MM.1S (cell line): ENCODE measurements at regions not wholly inside any gene's neighbourhood (a gene's known extent, or its start where the extent isn't known, plus 50 kb on each side); places are given as distances from the start of the nearest gene placed in this dataset.

Source experiments
- EZH2 ChIP-seq: fragments of 300-600 bp; sonication (generic); optimal IDR thresholded peaks from 2 replicates; pipeline ENCODE3; 2017; ENCODE audit warnings: low read depth, mild to moderate bottlenecking, antibody characterized with exemption, low read length, mixed read lengths
- EZH2phosphoT487 ChIP-seq: fragments of 300-600 bp; sonication (generic); IDR thresholded peaks from 2 replicates; pipeline ENCODE4 v1.6.1; 2018; ENCODE audit warnings: antibody characterized with exemption, low read length
- TF ChIP-seq, protein P1 (sequence below): fragments of 300-600 bp; sonication (generic); IDR thresholded peaks from 2 replicates; pipeline ENCODE4 v1.5.1; 2016; ENCODE audit warnings: antibody characterized with exemption, low read length, mixed read lengths

DNA sequence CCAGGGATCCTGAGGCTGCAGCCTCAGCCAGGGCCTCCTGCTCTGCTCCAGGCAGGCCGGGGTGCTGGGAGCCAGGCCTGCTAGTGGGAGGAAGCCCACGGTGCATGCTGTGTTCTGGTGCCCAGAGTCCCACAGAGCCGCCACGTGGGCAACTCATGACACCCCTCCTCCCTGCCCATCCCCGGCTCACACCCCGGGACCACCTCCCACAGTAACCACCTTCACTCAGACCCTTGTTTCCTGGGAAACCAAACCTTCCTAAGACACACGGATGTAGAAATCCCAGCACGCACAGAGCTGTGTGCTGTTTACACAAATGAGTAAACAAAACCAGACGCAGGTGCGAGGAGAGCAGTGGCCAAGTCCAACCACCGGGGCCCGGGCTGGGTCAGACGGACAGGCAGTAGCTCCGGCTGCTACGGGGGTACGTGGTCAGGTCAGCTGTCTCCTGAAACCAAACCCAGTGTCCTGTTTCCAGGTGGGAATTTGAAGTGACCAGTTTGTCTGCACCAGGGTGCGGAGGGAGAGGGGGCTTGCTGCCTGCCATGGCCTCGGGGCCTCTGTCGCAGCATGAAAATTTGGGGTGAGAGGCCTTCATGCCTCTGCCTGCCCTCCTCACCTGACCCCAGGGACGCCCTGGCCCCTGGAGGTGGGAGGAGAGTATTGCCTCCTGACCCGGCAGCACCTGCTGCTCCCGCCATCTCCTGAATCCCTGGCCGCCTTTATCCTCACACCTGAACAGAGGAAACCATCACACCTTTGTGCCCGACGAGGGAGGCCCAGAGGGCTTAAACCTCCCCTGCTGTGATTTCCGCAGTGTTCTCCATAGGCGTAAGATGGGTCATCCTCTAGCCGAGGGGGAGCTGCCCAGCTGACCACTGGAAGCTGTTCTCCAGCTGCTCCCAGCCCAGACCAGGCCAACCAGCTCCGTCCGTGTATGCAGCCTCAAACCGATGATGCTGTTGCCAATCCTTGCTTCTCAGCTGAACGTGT, 52.0 kb upstream of the SMOC2 start:
- TF ChIP-seq, protein P1, sequence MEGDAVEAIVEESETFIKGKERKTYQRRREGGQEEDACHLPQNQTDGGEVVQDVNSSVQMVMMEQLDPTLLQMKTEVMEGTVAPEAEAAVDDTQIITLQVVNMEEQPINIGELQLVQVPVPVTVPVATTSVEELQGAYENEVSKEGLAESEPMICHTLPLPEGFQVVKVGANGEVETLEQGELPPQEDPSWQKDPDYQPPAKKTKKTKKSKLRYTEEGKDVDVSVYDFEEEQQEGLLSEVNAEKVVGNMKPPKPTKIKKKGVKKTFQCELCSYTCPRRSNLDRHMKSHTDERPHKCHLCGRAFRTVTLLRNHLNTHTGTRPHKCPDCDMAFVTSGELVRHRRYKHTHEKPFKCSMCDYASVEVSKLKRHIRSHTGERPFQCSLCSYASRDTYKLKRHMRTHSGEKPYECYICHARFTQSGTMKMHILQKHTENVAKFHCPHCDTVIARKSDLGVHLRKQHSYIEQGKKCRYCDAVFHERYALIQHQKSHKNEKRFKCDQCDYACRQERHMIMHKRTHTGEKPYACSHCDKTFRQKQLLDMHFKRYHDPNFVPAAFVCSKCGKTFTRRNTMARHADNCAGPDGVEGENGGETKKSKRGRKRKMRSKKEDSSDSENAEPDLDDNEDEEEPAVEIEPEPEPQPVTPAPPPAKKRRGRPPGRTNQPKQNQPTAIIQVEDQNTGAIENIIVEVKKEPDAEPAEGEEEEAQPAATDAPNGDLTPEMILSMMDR, result no peak
- TF ChIP-seq EZH2 (no peak), EZH2phosphoT487 (no peak)
